ENCODE measurements at regions not wholly inside any gene's neighbourhood (a gene's known extent, or its start where the extent isn't known, plus 50 kb on each side); places are given as distances from the start of the nearest gene placed in this dataset.

DNA sequence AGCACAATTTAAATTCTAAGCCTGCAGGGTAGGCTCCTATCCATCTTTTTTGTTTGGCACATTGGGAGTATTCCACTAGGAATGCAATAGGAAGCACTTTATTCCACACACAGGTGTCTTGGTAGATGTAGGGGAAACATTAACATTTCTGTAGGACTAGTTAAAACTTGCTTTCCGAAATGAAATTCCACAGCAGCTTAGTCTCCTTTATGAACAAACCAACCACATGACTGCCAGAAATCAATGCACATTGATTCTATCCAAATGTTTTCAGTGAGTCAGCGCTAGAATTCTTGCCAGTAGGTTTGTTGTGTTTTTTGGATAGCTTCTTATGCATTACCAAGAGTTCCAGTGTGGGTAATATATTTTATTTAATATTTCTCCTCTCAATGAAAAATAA, 207.9 kb upstream of the CSNK1A1L start:
- H3K27me3 ChIP-seq (ENCODE audit: control insufficient read depth in 1 of 2, insufficient read depth in 2 of 2, low read length in 2 of 2), result no peaks in the 10 kb centered on the region
- H3K9ac ChIP-seq (ENCODE audit: insufficient read depth, low read depth, low read length), result no peak overlapping the region
- CTCF ChIA-PET (ENCODE audit: low intra/inter-chr PET ratio, low total read pairs), result no interaction called here
- H3K79me2 ChIP-seq (ENCODE audit: insufficient read depth, low read length), result no peaks in the 10 kb centered on the region
- POLR2A ChIA-PET, result no interaction called here
- H4K20me1 ChIP-seq (ENCODE audit: insufficient read depth, low read length), result no peaks in the 10 kb centered on the region
- FAIRE-seq, result no peak
- H3K27ac ChIP-seq (ENCODE audit: extremely low read length, insufficient read depth, low read length), result no peak overlapping the region
- no peak for DNase-seq (ENCODE audit: low spot score)
- H3K36me3 ChIP-seq (replicated peaks in 1 of 2; ENCODE audit: control insufficient read depth in 1 of 2, insufficient read depth in 2 of 2, low read length in 2 of 2), result no peaks in the 10 kb centered on the region
- in situ Hi-C loops (cut with HindIII; ENCODE audit: extremely low pct_ligation_motif_present, low pct_unique_long_range_greater_than_20kb) (no loop called here), intact Hi-C loops (cut with micrococcal nuclease; ENCODE audit: unreplicated experiment) (no loop called here)
- no peaks in the 10 kb centered on the region for H3K9me3 ChIP-seq (ENCODE audit: low read length)
- H3K4me1 ChIP-seq (ENCODE audit: insufficient read depth, low read length), result no peaks in the 10 kb centered on the region
- H3K4me2 ChIP-seq (ENCODE audit: low read depth, low read length), result no peak overlapping the region
- no peak for ATAC-seq
- H2AFZ ChIP-seq (ENCODE audit: low read length), result no peak overlapping the region
- no TSS peak for BruUV-seq (replicated peaks)
- no peak overlapping the region for H3K4me3 ChIP-seq (replicated peaks in 1 of 3; ENCODE audit: insufficient read depth in 1 of 3, low read depth in 2 of 3, low read length in 3 of 3)
- no peak for TF ChIP-seq ZNF768 (CRISPR knock-in tag; IDR thresholded peaks at IDR 0.05)
- no peak for TF ChIP-seq KDM3A (CRISPR knock-in tag; IDR thresholded peaks at IDR 0.05; ENCODE audit: low read depth)
- 5% methylated on average over 2 of the region's 2 CpGs for WGBS (ENCODE audit: low lambda C conversion rate)

DNA sequence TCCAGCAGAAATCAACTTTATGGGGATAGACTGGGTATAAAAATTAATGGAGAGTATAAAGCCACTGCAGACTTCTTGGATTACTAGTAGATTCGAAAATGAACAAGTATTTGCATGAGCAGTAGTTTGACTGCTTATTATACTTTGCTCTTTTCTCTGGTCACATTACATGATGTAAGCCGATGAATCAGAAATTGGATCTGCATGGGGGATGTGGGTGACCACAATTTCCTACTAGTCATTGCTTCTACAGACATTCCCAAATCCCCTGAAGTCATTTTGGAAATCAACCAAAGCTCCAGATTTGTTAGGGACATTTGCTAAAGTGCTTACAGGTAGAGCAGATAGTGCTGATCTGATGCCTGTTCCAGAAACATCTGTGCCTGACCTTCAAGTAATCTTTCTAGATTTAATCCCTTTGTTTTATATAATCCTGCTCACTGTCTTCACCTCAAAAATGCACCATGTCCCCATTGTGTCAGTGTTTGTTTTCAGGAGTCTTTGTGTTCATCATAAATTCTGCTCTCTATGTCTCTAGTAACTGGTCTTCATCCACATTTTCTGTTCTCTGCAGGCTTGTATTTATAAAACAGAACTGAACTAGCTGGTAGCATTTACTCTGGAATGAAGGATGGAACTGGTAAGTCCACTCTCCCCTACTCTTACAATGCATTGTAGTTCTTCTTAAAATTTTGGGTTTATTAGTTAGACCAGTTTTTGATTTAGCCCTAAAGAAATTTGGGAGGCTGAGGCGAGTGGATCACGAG, 201.5 kb upstream of the CSNK1A1L start:
- H3K4me2 ChIP-seq (ENCODE audit: low read depth, low read length), result no peak overlapping the region
- TF ChIP-seq ZNF224 (CRISPR knock-in tag; IDR thresholded peaks at IDR 0.05) (no peak), NFRKB (IDR thresholded peaks at IDR 0.05) (no peak), RAD51 (IDR thresholded peaks at IDR 0.05; ENCODE audit: borderline replicate concordance) (no peak), ARNT2 (CRISPR knock-in tag; IDR thresholded peaks at IDR 0.05; ENCODE audit: low read depth) (no peak), ZNF530 (CRISPR knock-in tag; IDR thresholded peaks at IDR 0.05; ENCODE audit: low read depth) (no peak), ZNF549 (CRISPR knock-in tag; IDR thresholded peaks at IDR 0.05) (no peak), CENPT (CRISPR knock-in tag; IDR thresholded peaks at IDR 0.05; ENCODE audit: low read depth) (no peak), SKI (IDR thresholded peaks at IDR 0.05; ENCODE audit: partially characterized antibody) (no peak), ZNF775 (CRISPR knock-in tag; IDR thresholded peaks at IDR 0.05; ENCODE audit: borderline replicate concordance) (no peak), MIXL1 (CRISPR knock-in tag; IDR thresholded peaks at IDR 0.05) (no peak), KMT2A (CRISPR knock-in tag; IDR thresholded peaks at IDR 0.05) (no peak), ZMAT3 (CRISPR knock-in tag; conservative IDR thresholded peaks at IDR 0.05) (no peak), KLF12 (CRISPR knock-in tag; IDR thresholded peaks at IDR 0.05; ENCODE audit: borderline replicate concordance) (no peak)
- TF ChIP-seq, protein P1, sequence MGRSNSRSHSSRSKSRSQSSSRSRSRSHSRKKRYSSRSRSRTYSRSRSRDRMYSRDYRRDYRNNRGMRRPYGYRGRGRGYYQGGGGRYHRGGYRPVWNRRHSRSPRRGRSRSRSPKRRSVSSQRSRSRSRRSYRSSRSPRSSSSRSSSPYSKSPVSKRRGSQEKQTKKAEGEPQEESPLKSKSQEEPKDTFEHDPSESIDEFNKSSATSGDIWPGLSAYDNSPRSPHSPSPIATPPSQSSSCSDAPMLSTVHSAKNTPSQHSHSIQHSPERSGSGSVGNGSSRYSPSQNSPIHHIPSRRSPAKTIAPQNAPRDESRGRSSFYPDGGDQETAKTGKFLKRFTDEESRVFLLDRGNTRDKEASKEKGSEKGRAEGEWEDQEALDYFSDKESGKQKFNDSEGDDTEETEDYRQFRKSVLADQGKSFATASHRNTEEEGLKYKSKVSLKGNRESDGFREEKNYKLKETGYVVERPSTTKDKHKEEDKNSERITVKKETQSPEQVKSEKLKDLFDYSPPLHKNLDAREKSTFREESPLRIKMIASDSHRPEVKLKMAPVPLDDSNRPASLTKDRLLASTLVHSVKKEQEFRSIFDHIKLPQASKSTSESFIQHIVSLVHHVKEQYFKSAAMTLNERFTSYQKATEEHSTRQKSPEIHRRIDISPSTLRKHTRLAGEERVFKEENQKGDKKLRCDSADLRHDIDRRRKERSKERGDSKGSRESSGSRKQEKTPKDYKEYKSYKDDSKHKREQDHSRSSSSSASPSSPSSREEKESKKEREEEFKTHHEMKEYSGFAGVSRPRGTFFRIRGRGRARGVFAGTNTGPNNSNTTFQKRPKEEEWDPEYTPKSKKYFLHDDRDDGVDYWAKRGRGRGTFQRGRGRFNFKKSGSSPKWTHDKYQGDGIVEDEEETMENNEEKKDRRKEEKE (IDR thresholded peaks at IDR 0.05), result no peak
- TF ChIP-seq, protein P2, sequence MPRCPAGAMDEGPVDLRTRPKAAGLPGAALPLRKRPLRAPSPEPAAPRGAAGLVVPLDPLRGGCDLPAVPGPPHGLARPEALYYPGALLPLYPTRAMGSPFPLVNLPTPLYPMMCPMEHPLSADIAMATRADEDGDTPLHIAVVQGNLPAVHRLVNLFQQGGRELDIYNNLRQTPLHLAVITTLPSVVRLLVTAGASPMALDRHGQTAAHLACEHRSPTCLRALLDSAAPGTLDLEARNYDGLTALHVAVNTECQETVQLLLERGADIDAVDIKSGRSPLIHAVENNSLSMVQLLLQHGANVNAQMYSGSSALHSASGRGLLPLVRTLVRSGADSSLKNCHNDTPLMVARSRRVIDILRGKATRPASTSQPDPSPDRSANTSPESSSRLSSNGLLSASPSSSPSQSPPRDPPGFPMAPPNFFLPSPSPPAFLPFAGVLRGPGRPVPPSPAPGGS (CRISPR knock-in tag; IDR thresholded peaks at IDR 0.05), result no peak

More for the DNA sequence above, 201.5 kb upstream of the CSNK1A1L start:
- H3K27ac ChIP-seq (ENCODE audit: extremely low read length, insufficient read depth, low read length), result no peak overlapping the region
- H3K9me3 ChIP-seq (ENCODE audit: low read length), result no peaks in the 10 kb centered on the region
- ChIA-PET POLR2A (no interaction called here), CTCF (ENCODE audit: low intra/inter-chr PET ratio, low total read pairs) (no interaction called here)
- no peak overlapping the region for H3K4me3 ChIP-seq (replicated peaks in 1 of 3; ENCODE audit: insufficient read depth in 1 of 3, low read depth in 2 of 3, low read length in 3 of 3)
- DNase-seq (ENCODE audit: low spot score) (no peak), FAIRE-seq (no peak), ATAC-seq (no peak)
- 2% methylated on average over 4 of the region's 4 CpGs for WGBS (ENCODE audit: low lambda C conversion rate)
- H3K9ac ChIP-seq (ENCODE audit: insufficient read depth, low read depth, low read length), result no peak overlapping the region
- no peaks in the 10 kb centered on the region for H3K4me1 ChIP-seq (ENCODE audit: insufficient read depth, low read length)
- H4K20me1 ChIP-seq (ENCODE audit: insufficient read depth, low read length), result no peaks in the 10 kb centered on the region
- no peaks in the 10 kb centered on the region for H3K79me2 ChIP-seq (ENCODE audit: insufficient read depth, low read length)
- no peak overlapping the region for H2AFZ ChIP-seq (ENCODE audit: low read length)
- H3K36me3 ChIP-seq (replicated peaks in 1 of 2; ENCODE audit: control insufficient read depth in 1 of 2, insufficient read depth in 2 of 2, low read length in 2 of 2), result no peaks in the 10 kb centered on the region
- BruUV-seq (replicated peaks), result no TSS peak
- intact Hi-C loops (cut with micrococcal nuclease; ENCODE audit: unreplicated experiment) (loop anchor here (5.0 kb wide), 1 partner anchor 295 kb away; no protein-coding TSS in a partner anchor), in situ Hi-C loops (cut with HindIII; ENCODE audit: extremely low pct_ligation_motif_present, low pct_unique_long_range_greater_than_20kb) (no loop called here)
- no peaks in the 10 kb centered on the region for H3K27me3 ChIP-seq (ENCODE audit: control insufficient read depth in 1 of 2, insufficient read depth in 2 of 2, low read length in 2 of 2)

Data from HepG2 (cell line).